ENCODE measurements at regions not wholly inside any gene's neighbourhood (a gene's known extent, or its start where the extent isn't known, plus 50 kb on each side); places are given as distances from the start of the nearest gene placed in this dataset.

DNA sequence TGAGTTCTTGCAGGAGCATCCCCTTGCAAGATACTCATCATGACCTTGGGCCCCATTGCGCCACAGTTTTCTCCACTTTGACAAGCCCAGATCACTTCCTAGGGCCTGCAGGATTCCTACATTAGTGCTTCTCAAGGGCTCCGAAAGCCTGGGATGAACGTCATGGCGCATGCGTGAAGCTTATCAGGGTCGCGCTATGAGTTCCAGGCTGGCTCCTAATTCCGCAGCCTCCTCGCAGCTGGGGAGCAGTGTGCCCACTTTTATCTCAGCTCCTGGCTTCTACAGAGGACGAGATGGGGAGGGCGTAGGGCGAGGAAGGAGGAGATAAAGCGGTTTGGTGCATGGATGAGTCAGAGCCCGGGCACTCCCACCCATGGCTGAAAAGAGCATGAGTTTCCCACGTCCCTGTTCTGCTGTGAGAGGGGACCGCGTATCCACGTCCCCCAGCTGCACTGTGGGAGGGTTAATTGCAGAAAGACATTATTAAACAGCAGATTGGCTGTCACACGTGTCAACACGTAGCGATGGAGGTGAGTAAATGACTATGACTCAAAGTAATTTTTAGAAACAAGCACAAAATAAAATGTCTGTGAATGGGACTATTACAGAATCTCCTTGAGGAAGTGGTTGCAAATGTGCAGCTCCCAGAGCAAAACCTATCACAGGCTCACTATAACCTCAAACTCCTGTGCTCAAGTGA, 72.9 kb upstream of the DSP start:
- POLR2A ChIA-PET: no interaction called here
- H3K27me3 Mint-ChIP-seq (ENCODE audit: low read depth): no peaks in the 10 kb centered on the region; the same call in 1 of the 2 replicates

More for the DNA sequence above, 72.9 kb upstream of the DSP start:
- Mint-ChIP-seq H3K4me3 (no peak overlapping the region), H3K4me1 (peaks cover 8% of the 10 kb centered on the region), H3K36me3 (no peaks in the 10 kb centered on the region), H3K27ac (no peak overlapping the region), H3K9me3 (no peaks in the 10 kb centered on the region)
- no peak for TF ChIP-seq TEAD4 (CRISPR knock-in tag; IDR thresholded peaks at IDR 0.05)
- TF ChIP-seq GTF2I (CRISPR knock-in tag; conservative IDR thresholded peaks at IDR 0.05): no peak
- TF ChIP-seq ZNF232 (CRISPR knock-in tag; IDR thresholded peaks at IDR 0.05): no peak
- TF ChIP-seq, protein P1, sequence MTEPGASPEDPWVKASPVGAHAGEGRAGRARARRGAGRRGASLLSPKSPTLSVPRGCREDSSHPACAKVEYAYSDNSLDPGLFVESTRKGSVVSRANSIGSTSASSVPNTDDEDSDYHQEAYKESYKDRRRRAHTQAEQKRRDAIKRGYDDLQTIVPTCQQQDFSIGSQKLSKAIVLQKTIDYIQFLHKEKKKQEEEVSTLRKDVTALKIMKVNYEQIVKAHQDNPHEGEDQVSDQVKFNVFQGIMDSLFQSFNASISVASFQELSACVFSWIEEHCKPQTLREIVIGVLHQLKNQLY (CRISPR knock-in tag; IDR thresholded peaks at IDR 0.05): no peak
- no peak for TF ChIP-seq NR2C2 (CRISPR knock-in tag; IDR thresholded peaks at IDR 0.05)
- no peak for TF ChIP-seq JAZF1 (CRISPR knock-in tag; IDR thresholded peaks at IDR 0.05)
- TF ChIP-seq, protein P2, sequence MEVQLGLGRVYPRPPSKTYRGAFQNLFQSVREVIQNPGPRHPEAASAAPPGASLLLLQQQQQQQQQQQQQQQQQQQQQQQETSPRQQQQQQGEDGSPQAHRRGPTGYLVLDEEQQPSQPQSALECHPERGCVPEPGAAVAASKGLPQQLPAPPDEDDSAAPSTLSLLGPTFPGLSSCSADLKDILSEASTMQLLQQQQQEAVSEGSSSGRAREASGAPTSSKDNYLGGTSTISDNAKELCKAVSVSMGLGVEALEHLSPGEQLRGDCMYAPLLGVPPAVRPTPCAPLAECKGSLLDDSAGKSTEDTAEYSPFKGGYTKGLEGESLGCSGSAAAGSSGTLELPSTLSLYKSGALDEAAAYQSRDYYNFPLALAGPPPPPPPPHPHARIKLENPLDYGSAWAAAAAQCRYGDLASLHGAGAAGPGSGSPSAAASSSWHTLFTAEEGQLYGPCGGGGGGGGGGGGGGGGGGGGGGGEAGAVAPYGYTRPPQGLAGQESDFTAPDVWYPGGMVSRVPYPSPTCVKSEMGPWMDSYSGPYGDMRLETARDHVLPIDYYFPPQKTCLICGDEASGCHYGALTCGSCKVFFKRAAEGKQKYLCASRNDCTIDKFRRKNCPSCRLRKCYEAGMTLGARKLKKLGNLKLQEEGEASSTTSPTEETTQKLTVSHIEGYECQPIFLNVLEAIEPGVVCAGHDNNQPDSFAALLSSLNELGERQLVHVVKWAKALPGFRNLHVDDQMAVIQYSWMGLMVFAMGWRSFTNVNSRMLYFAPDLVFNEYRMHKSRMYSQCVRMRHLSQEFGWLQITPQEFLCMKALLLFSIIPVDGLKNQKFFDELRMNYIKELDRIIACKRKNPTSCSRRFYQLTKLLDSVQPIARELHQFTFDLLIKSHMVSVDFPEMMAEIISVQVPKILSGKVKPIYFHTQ (CRISPR knock-in tag; IDR thresholded peaks at IDR 0.05): no peak
- TF ChIP-seq, protein P3, sequence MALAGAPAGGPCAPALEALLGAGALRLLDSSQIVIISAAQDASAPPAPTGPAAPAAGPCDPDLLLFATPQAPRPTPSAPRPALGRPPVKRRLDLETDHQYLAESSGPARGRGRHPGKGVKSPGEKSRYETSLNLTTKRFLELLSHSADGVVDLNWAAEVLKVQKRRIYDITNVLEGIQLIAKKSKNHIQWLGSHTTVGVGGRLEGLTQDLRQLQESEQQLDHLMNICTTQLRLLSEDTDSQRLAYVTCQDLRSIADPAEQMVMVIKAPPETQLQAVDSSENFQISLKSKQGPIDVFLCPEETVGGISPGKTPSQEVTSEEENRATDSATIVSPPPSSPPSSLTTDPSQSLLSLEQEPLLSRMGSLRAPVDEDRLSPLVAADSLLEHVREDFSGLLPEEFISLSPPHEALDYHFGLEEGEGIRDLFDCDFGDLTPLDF (CRISPR knock-in tag; IDR thresholded peaks at IDR 0.05): no peak
- TF ChIP-seq ZNF423 (CRISPR knock-in tag; IDR thresholded peaks at IDR 0.05): no peak
- TF ChIP-seq, protein P4, sequence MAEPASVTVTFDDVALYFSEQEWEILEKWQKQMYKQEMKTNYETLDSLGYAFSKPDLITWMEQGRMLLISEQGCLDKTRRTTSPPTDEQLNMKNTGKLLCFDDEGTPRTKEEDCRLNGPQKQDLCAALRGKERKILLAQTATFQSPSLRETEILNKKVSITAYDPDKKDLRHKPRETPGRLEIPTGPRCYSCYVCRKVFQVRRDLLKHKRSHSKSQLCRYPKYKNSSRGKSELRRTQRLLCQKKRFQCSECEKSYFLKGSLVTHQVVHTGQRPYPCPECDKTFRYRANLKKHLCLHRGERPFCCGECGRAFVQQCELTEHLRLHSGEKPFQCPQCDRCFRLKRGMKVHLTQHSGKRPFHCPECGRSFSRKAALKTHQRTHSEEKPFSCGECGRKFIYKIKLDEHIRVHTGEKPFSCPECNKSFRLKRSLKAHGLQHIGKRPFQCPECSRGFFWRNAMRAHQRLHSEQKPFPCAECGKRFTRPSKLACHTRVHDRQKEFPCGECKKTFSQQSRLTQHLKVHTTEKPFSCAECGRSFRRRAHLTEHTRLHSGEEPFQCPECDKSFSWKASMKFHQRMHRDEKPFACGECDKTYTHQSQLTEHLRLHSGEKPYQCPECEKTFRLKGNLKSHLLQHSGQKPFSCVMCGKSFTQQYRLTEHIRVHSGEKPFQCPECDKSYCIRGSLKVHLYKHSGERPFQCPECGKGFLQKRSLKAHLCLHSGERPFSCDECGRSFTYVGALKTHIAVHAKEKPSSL (CRISPR knock-in tag; conservative IDR thresholded peaks at IDR 0.05): no peak
- TF ChIP-seq JUN (CRISPR knock-in tag; IDR thresholded peaks at IDR 0.05): no peak
- no peak for TF ChIP-seq GRHL2 (CRISPR knock-in tag; IDR thresholded peaks at IDR 0.05; ENCODE audit: insufficient replicate concordance, severe bottlenecking)
- TF ChIP-seq, protein P5, sequence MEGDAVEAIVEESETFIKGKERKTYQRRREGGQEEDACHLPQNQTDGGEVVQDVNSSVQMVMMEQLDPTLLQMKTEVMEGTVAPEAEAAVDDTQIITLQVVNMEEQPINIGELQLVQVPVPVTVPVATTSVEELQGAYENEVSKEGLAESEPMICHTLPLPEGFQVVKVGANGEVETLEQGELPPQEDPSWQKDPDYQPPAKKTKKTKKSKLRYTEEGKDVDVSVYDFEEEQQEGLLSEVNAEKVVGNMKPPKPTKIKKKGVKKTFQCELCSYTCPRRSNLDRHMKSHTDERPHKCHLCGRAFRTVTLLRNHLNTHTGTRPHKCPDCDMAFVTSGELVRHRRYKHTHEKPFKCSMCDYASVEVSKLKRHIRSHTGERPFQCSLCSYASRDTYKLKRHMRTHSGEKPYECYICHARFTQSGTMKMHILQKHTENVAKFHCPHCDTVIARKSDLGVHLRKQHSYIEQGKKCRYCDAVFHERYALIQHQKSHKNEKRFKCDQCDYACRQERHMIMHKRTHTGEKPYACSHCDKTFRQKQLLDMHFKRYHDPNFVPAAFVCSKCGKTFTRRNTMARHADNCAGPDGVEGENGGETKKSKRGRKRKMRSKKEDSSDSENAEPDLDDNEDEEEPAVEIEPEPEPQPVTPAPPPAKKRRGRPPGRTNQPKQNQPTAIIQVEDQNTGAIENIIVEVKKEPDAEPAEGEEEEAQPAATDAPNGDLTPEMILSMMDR (IDR thresholded peaks at IDR 0.05): no peak
- TF ChIP-seq NFATC4 (CRISPR knock-in tag; IDR thresholded peaks at IDR 0.05): no peak
- no peak for TF ChIP-seq NFYB (CRISPR knock-in tag; conservative IDR thresholded peaks at IDR 0.05; ENCODE audit: low read depth)
- TF ChIP-seq, protein P6, sequence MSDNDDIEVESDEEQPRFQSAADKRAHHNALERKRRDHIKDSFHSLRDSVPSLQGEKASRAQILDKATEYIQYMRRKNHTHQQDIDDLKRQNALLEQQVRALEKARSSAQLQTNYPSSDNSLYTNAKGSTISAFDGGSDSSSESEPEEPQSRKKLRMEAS (CRISPR knock-in tag; IDR thresholded peaks at IDR 0.05): no peak
- TF ChIP-seq, protein P7, sequence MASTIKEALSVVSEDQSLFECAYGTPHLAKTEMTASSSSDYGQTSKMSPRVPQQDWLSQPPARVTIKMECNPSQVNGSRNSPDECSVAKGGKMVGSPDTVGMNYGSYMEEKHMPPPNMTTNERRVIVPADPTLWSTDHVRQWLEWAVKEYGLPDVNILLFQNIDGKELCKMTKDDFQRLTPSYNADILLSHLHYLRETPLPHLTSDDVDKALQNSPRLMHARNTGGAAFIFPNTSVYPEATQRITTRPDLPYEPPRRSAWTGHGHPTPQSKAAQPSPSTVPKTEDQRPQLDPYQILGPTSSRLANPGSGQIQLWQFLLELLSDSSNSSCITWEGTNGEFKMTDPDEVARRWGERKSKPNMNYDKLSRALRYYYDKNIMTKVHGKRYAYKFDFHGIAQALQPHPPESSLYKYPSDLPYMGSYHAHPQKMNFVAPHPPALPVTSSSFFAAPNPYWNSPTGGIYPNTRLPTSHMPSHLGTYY (CRISPR knock-in tag; IDR thresholded peaks at IDR 0.05): no peak
- CTCF ChIA-PET: interaction anchor here (1.1 kb wide), 1 partner anchor 36 kb away, joined by 3 read pairs; no protein-coding TSS in a partner anchor
- ATAC-seq (no peak; the same call in 1 of the 2 replicates), DNase-seq (ENCODE audit: low spot score) (no peak)

All from WTC11 (cell line).